ENCODE measurements at regions not wholly inside any gene's neighbourhood (a gene's known extent, or its start where the extent isn't known, plus 50 kb on each side); places are given as distances from the start of the nearest gene placed in this dataset.
"Not testable (repeated sequence)": the region's sequence is repeated elsewhere in the genome, so short reads cannot be mapped to it uniquely, and the experiment has no call there.

DNA sequence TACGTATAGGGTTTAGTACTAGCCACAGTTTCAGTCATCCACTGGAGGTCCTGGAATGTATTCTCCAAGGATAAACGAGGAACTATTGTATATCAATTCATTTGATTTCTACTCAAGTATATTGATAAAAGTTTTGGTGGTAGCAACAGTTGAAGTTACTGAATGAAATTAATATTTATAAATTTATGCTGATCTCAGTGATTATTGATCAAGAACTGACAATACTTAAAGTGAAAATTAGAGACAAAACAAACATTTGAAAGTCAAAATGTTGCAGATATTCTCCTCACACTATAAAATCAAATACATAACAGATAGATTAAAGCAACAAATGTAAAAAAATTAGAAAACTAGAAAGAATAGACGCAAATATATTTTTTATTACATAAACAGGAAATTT, 150.9 kb upstream of the SLC35G4 start:
- Histone ChIP-seq H3K9ac (ENCODE audit: low read depth in 1 of 2, low read length in 2 of 2) (no peak overlapping the region), H3K36me3 (ENCODE audit: control insufficient read depth in 4 of 4, insufficient read depth in 3 of 4, low read depth in 1 of 4, low read length in 3 of 4) (no peaks in the 10 kb centered on the region), H3K27ac (ENCODE audit: low read depth in 1 of 2, low read length in 2 of 2) (no peak overlapping the region), H3K4me1 (ENCODE audit: control insufficient read depth in 4 of 4, insufficient read depth in 4 of 4, low read length in 3 of 4) (no peaks in the 10 kb centered on the region), H3K9me3 (ENCODE audit: control insufficient read depth in 4 of 4, low read length in 3 of 4) (no peaks in the 10 kb centered on the region), H3K4me3 (ENCODE audit: low read depth in 1 of 3, low read length in 3 of 3) (no peak overlapping the region), H3K27me3 (ENCODE audit: control insufficient read depth in 4 of 4, insufficient read depth in 4 of 4, low read length in 3 of 4) (no peaks in the 10 kb centered on the region)
- TF ChIP-seq YY1 (IDR thresholded peaks at IDR 0.05) (no peak), RXRA (IDR thresholded peaks at IDR 0.05) (no peak), NR2F2 (IDR thresholded peaks at IDR 0.05) (no peak), EGR1 (IDR thresholded peaks at IDR 0.05; ENCODE audit: low read depth in 2 of 2) (no peak), GABPA (IDR thresholded peaks at IDR 0.05 in 1 of 2, conservative IDR thresholded peaks at IDR 0.05 in 1 of 2) (no peak), HNF4A (conservative IDR thresholded peaks at IDR 0.05) (no peak), RAD21 (IDR thresholded peaks at IDR 0.05) (no peak), JUND (IDR thresholded peaks at IDR 0.05) (no peak), FOXA1 (IDR thresholded peaks at IDR 0.05) (no peak), HNF4G (IDR thresholded peaks at IDR 0.05) (no peak), SP1 (IDR thresholded peaks at IDR 0.05) (no peak), TAF1 (conservative IDR thresholded peaks at IDR 0.05) (no peak), FOXA2 (IDR thresholded peaks at IDR 0.05) (no peak)
- TF ChIP-seq, protein P1, sequence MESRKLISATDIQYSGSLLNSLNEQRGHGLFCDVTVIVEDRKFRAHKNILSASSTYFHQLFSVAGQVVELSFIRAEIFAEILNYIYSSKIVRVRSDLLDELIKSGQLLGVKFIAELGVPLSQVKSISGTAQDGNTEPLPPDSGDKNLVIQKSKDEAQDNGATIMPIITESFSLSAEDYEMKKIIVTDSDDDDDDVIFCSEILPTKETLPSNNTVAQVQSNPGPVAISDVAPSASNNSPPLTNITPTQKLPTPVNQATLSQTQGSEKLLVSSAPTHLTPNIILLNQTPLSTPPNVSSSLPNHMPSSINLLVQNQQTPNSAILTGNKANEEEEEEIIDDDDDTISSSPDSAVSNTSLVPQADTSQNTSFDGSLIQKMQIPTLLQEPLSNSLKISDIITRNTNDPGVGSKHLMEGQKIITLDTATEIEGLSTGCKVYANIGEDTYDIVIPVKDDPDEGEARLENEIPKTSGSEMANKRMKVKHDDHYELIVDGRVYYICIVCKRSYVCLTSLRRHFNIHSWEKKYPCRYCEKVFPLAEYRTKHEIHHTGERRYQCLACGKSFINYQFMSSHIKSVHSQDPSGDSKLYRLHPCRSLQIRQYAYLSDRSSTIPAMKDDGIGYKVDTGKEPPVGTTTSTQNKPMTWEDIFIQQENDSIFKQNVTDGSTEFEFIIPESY (IDR thresholded peaks at IDR 0.05) = no peak
- TF ChIP-seq, protein P2, sequence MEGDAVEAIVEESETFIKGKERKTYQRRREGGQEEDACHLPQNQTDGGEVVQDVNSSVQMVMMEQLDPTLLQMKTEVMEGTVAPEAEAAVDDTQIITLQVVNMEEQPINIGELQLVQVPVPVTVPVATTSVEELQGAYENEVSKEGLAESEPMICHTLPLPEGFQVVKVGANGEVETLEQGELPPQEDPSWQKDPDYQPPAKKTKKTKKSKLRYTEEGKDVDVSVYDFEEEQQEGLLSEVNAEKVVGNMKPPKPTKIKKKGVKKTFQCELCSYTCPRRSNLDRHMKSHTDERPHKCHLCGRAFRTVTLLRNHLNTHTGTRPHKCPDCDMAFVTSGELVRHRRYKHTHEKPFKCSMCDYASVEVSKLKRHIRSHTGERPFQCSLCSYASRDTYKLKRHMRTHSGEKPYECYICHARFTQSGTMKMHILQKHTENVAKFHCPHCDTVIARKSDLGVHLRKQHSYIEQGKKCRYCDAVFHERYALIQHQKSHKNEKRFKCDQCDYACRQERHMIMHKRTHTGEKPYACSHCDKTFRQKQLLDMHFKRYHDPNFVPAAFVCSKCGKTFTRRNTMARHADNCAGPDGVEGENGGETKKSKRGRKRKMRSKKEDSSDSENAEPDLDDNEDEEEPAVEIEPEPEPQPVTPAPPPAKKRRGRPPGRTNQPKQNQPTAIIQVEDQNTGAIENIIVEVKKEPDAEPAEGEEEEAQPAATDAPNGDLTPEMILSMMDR (IDR thresholded peaks at IDR 0.05; ENCODE audit: low read depth, low read length, missing input control) = no peak
- TF ChIP-seq, protein P3, sequence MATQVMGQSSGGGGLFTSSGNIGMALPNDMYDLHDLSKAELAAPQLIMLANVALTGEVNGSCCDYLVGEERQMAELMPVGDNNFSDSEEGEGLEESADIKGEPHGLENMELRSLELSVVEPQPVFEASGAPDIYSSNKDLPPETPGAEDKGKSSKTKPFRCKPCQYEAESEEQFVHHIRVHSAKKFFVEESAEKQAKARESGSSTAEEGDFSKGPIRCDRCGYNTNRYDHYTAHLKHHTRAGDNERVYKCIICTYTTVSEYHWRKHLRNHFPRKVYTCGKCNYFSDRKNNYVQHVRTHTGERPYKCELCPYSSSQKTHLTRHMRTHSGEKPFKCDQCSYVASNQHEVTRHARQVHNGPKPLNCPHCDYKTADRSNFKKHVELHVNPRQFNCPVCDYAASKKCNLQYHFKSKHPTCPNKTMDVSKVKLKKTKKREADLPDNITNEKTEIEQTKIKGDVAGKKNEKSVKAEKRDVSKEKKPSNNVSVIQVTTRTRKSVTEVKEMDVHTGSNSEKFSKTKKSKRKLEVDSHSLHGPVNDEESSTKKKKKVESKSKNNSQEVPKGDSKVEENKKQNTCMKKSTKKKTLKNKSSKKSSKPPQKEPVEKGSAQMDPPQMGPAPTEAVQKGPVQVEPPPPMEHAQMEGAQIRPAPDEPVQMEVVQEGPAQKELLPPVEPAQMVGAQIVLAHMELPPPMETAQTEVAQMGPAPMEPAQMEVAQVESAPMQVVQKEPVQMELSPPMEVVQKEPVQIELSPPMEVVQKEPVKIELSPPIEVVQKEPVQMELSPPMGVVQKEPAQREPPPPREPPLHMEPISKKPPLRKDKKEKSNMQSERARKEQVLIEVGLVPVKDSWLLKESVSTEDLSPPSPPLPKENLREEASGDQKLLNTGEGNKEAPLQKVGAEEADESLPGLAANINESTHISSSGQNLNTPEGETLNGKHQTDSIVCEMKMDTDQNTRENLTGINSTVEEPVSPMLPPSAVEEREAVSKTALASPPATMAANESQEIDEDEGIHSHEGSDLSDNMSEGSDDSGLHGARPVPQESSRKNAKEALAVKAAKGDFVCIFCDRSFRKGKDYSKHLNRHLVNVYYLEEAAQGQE (IDR thresholded peaks at IDR 0.05) = no peak
- TF ChIP-seq, protein P4, sequence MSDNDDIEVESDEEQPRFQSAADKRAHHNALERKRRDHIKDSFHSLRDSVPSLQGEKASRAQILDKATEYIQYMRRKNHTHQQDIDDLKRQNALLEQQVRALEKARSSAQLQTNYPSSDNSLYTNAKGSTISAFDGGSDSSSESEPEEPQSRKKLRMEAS (IDR thresholded peaks at IDR 0.05) = no peak
- TF ChIP-seq, protein P5, sequence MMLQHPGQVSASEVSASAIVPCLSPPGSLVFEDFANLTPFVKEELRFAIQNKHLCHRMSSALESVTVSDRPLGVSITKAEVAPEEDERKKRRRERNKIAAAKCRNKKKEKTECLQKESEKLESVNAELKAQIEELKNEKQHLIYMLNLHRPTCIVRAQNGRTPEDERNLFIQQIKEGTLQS (IDR thresholded peaks at IDR 0.05) = no peak
- DNase-seq (ENCODE audit: low spot score) = no peak
- WGBS = 50% methylated on average over 3 of the region's 3 CpGs

DNA sequence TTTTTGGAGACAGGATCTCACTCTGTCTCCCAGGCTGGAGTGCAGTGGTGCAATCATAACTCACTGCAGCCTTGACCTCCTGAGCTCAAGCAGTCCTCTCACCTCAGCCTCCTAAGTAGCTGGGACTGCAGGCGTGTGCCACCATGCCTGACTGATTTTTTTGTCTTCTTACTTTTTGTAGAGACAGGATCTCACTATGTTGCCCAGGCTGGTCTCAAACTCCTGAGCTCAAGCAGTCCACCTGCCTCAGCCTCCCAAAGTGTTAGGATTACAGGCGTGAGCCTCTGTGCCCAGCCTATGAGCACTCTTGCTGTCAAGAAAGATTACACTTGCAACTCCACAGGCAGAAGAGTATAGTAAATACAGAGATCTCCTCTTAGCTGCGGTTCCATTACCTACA, 151.5 kb upstream of the SLC35G4 start:
- WGBS = 80% methylated on average over 3 of the region's 3 CpGs
- not testable (repeated sequence) for H3K9me3 ChIP-seq (ENCODE audit: control insufficient read depth in 4 of 4, low read length in 3 of 4); H3K4me1 ChIP-seq (ENCODE audit: control insufficient read depth in 4 of 4, insufficient read depth in 4 of 4, low read length in 3 of 4); H3K9ac ChIP-seq (ENCODE audit: low read depth in 1 of 2, low read length in 2 of 2); H3K36me3 ChIP-seq (ENCODE audit: control insufficient read depth in 4 of 4, insufficient read depth in 3 of 4, low read depth in 1 of 4, low read length in 3 of 4); H3K27me3 ChIP-seq (ENCODE audit: control insufficient read depth in 4 of 4, insufficient read depth in 4 of 4, low read length in 3 of 4); DNase-seq (ENCODE audit: low spot score); H3K4me3 ChIP-seq (ENCODE audit: low read depth in 1 of 3, low read length in 3 of 3); H3K27ac ChIP-seq (ENCODE audit: low read depth in 1 of 2, low read length in 2 of 2)

All from liver (tissue), 8 donors.